PFSK-1 (cell line): ENCODE measurements at regions not wholly inside any gene's neighbourhood (a gene's known extent, or its start where the extent isn't known, plus 50 kb on each side); places are given as distances from the start of the nearest gene placed in this dataset.

Experiments used
- FOXP2 ChIP-seq: optimal IDR thresholded peaks from 2 replicates; pipeline ENCODE3; 2011; ENCODE audit warnings: borderline replicate concordance, control low read depth, inconsistent platforms; ENCODE audit not compliant: insufficient read depth; ENCODE audit errors: extremely low read length, extremely low read depth
- POLR2AphosphoS5 ChIP-seq: IDR thresholded peaks from 2 replicates; pipeline ENCODE4 v1.6.1; 2012; ENCODE audit warnings: low read depth, mild to moderate bottlenecking, control low read depth, low read length, moderate library complexity
- REST ChIP-seq, 2 experiments: IDR thresholded peaks; 2 replicates each; pipeline versions ENCODE4 v1.6.1 to v1.8.0; 2011 to 2012; ENCODE audit warnings: low read depth in 2 of 2, low read length in 2 of 2, control low read depth in 1 of 2, inconsistent platforms in 1 of 2, mild to moderate bottlenecking in 1 of 2, moderate library complexity in 1 of 2; ENCODE audit not compliant: insufficient read depth in 1 of 2
- SIN3A ChIP-seq: IDR thresholded peaks from 2 replicates; pipeline ENCODE4 v1.6.1; 2012; ENCODE audit warnings: mild to moderate bottlenecking, low read length, moderate library complexity, borderline replicate concordance; ENCODE audit not compliant: insufficient read depth
- TAF1 ChIP-seq: IDR thresholded peaks from 2 replicates; pipeline ENCODE4 v1.6.1; 2012; ENCODE audit warnings: low read length, control low read depth, borderline replicate concordance; ENCODE audit not compliant: insufficient read depth

- TF ChIP-seq REST (IDR thresholded peaks at IDR 0.05; ENCODE audit: insufficient read depth in 1 of 2, low read depth in 2 of 2, low read length in 2 of 2) (no peak), TAF1 (no peak), POLR2AphosphoS5 (no peak), SIN3A (no peak), FOXP2 (no peak)
Observed at GRCh38 chr2:104344306-104344705, 509.6 kb upstream of the POU3F3 start.
